ENCODE measurements at regions not wholly inside any gene's neighbourhood (a gene's known extent, or its start where the extent isn't known, plus 50 kb on each side); places are given as distances from the start of the nearest gene placed in this dataset.

DNA sequence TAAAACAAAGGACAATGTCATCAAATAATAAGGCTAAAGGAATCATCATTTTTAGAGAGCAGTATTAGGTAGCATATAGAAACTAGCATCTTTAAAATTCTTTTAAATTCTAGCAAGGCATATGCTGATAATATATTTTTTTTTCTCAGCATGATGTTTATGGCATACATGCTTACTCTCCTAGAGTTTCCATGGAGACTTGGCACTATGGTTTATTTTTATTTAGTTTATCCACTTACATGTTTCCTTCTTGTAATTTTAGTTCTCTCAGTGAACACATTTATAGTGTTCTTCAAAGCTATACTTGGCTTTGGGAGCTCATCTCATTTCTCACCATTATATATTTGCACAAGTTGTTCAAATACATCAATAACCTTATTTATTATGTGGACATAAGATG, 413.8 kb upstream of the LINC00305 start:
- no peak overlapping the region for H3K4me3 ChIP-seq (IDR thresholded peaks at IDR 0.05; ENCODE audit: insufficient read depth, low read depth, low read length)
- H3K27ac ChIP-seq, result no peak overlapping the region
- no peaks in the 10 kb centered on the region for H4K20me1 ChIP-seq (ENCODE audit: insufficient read depth)
- H2AFZ ChIP-seq (ENCODE audit: low read depth), result no peak overlapping the region
- H3K4me2 ChIP-seq, result no peak overlapping the region
- no peak overlapping the region for H3K9ac ChIP-seq
- H3K27me3 ChIP-seq (ENCODE audit: insufficient read depth, low read depth), result no peaks in the 10 kb centered on the region
- H3K36me3 ChIP-seq (ENCODE audit: insufficient read depth), result no peaks in the 10 kb centered on the region
- no peaks in the 10 kb centered on the region for H3K79me2 ChIP-seq (ENCODE audit: insufficient read depth, low read depth)
- TF ChIP-seq, protein P1, sequence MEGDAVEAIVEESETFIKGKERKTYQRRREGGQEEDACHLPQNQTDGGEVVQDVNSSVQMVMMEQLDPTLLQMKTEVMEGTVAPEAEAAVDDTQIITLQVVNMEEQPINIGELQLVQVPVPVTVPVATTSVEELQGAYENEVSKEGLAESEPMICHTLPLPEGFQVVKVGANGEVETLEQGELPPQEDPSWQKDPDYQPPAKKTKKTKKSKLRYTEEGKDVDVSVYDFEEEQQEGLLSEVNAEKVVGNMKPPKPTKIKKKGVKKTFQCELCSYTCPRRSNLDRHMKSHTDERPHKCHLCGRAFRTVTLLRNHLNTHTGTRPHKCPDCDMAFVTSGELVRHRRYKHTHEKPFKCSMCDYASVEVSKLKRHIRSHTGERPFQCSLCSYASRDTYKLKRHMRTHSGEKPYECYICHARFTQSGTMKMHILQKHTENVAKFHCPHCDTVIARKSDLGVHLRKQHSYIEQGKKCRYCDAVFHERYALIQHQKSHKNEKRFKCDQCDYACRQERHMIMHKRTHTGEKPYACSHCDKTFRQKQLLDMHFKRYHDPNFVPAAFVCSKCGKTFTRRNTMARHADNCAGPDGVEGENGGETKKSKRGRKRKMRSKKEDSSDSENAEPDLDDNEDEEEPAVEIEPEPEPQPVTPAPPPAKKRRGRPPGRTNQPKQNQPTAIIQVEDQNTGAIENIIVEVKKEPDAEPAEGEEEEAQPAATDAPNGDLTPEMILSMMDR (conservative IDR thresholded peaks at IDR 0.05; ENCODE audit: low read depth, low read length), result no peak
- H3K4me1 ChIP-seq (ENCODE audit: low read depth, poor library complexity, severe bottlenecking), result peaks cover 11% of the 10 kb centered on the region

DNA sequence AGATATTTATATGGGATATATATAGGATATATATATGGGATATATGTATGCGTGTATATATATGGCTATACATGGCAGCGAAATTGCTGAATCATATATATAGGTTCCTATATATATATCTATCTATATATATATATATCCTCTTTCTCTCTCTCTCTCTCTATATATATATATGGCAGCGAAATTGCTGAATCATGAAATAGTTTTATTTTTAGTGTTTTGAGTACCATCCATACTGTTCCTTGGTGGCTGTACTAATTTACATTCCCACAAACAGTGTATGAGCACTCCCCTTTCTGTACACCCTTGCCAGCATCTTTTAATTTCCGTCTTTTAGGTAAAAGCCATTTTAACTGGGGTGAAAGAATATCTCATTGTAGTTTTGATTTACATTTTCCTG, 397.6 kb upstream of the LINC00305 start:
- H3K4me2 ChIP-seq, result no peak overlapping the region
- no peaks in the 10 kb centered on the region for H3K36me3 ChIP-seq (ENCODE audit: insufficient read depth)
- H3K9ac ChIP-seq, result no peak overlapping the region
- H3K4me1 ChIP-seq (ENCODE audit: low read depth, poor library complexity, severe bottlenecking), result no peaks in the 10 kb centered on the region
- H3K79me2 ChIP-seq (ENCODE audit: insufficient read depth, low read depth), result no peaks in the 10 kb centered on the region
- no peaks in the 10 kb centered on the region for H4K20me1 ChIP-seq (ENCODE audit: insufficient read depth)
- no peak overlapping the region for H3K27ac ChIP-seq
- TF ChIP-seq, protein P1 (conservative IDR thresholded peaks at IDR 0.05; ENCODE audit: low read depth, low read length), result no peak
- H3K27me3 ChIP-seq (ENCODE audit: insufficient read depth, low read depth), result no peaks in the 10 kb centered on the region
- no peak overlapping the region for H2AFZ ChIP-seq (ENCODE audit: low read depth)
- H3K4me3 ChIP-seq (IDR thresholded peaks at IDR 0.05; ENCODE audit: insufficient read depth, low read depth, low read length), result no peak overlapping the region

DNA sequence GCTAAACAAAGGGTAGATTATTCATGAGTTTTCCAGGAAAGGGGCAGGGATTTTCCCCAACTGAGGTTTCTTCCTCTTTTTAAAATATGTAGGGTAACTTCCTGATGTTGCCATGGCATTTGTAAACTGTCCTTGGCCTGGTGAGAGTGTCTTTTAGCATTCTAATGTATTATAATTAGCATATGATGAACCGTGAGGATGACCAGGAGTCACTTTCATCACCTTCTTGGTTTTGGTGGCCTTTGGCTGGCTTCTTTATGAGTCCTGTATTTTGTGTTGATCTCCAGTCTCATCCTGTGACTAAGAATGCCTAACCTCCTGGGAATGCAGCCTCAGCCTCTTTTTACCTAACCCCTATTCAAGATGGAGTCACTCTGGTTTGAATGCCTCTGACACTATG, 391.0 kb upstream of the LINC00305 start:
- no peaks in the 10 kb centered on the region for H3K27me3 ChIP-seq (ENCODE audit: insufficient read depth, low read depth)
- H3K9ac ChIP-seq, result no peak overlapping the region
- no peaks in the 10 kb centered on the region for H3K4me1 ChIP-seq (ENCODE audit: low read depth, poor library complexity, severe bottlenecking)
- no peak overlapping the region for H3K27ac ChIP-seq
- no peak overlapping the region for H2AFZ ChIP-seq (ENCODE audit: low read depth)
- H4K20me1 ChIP-seq (ENCODE audit: insufficient read depth), result no peaks in the 10 kb centered on the region
- H3K79me2 ChIP-seq (ENCODE audit: insufficient read depth, low read depth), result no peaks in the 10 kb centered on the region
- no peaks in the 10 kb centered on the region for H3K36me3 ChIP-seq (ENCODE audit: insufficient read depth)
- TF ChIP-seq, protein P1 (conservative IDR thresholded peaks at IDR 0.05; ENCODE audit: low read depth, low read length), result no peak
- H3K4me2 ChIP-seq, result no peak overlapping the region
- no peak overlapping the region for H3K4me3 ChIP-seq (IDR thresholded peaks at IDR 0.05; ENCODE audit: insufficient read depth, low read depth, low read length)

DNA sequence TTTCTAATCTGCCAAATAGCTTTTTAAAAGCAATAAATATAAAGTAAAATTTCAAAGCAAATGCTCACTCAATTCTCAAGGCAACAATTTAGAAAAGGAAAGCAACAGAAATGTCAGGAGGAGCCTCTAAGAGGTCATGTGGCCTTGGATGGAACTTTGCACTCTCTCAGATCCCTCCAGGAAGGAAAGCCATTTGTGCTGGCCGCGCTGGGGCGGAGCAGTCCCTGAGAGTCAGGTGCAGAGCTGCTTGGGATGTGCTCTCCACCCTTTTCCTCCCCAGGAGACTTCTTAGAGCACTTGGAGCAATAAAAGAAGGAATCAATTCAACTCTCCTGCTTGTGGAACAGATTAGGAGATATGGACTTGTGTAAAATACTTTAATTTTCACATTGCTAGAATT, 379.8 kb upstream of the LINC00305 start:
- Histone ChIP-seq H3K27me3 (ENCODE audit: insufficient read depth, low read depth) (no peaks in the 10 kb centered on the region), H2AFZ (ENCODE audit: low read depth) (no peak overlapping the region), H3K4me1 (ENCODE audit: low read depth, poor library complexity, severe bottlenecking) (no peaks in the 10 kb centered on the region), H3K4me3 (IDR thresholded peaks at IDR 0.05; ENCODE audit: insufficient read depth, low read depth, low read length) (no peak overlapping the region), H4K20me1 (ENCODE audit: insufficient read depth) (no peaks in the 10 kb centered on the region), H3K36me3 (ENCODE audit: insufficient read depth) (no peaks in the 10 kb centered on the region), H3K27ac (no peak overlapping the region), H3K9ac (no peak overlapping the region), H3K4me2 (no peak overlapping the region), H3K79me2 (ENCODE audit: insufficient read depth, low read depth) (no peaks in the 10 kb centered on the region)
- TF ChIP-seq, protein P1 (conservative IDR thresholded peaks at IDR 0.05; ENCODE audit: low read depth, low read length), result no peak

DNA sequence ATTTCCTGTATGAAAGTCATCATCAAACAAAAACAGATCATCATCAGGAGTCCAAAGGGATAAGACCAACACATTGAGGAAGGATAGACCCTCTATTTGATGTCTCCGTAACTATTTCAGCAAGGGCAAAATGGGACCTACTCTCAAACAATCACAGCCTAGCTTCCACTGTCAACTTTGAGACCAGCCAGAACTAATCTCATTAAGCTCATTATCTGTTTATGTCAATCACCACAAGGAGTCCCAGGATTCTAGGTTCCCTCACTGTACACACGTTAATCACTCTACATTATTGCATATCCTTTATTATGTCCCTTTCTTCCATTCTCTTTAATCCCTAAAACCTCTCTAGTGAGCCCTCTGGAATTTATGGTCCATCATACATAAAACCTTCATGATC, 370.3 kb upstream of the LINC00305 start:
- no peak overlapping the region for H2AFZ ChIP-seq (ENCODE audit: low read depth)

More for the DNA sequence above, 370.3 kb upstream of the LINC00305 start:
- Histone ChIP-seq H3K79me2 (ENCODE audit: insufficient read depth, low read depth) (no peaks in the 10 kb centered on the region), H4K20me1 (ENCODE audit: insufficient read depth) (no peaks in the 10 kb centered on the region), H3K4me1 (ENCODE audit: low read depth, poor library complexity, severe bottlenecking) (no peaks in the 10 kb centered on the region), H3K4me3 (IDR thresholded peaks at IDR 0.05; ENCODE audit: insufficient read depth, low read depth, low read length) (no peak overlapping the region), H3K9ac (no peak overlapping the region), H3K4me2 (no peak overlapping the region), H3K27ac (no peak overlapping the region), H3K36me3 (ENCODE audit: insufficient read depth) (no peaks in the 10 kb centered on the region), H3K27me3 (ENCODE audit: insufficient read depth, low read depth) (no peaks in the 10 kb centered on the region)
- TF ChIP-seq, protein P1 (conservative IDR thresholded peaks at IDR 0.05; ENCODE audit: low read depth, low read length), result no peak

Measured in KMS-11 (cell line).